ENCODE measurements at regions not wholly inside any gene's neighbourhood (a gene's known extent, or its start where the extent isn't known, plus 50 kb on each side); places are given as distances from the start of the nearest gene placed in this dataset.

DNA sequence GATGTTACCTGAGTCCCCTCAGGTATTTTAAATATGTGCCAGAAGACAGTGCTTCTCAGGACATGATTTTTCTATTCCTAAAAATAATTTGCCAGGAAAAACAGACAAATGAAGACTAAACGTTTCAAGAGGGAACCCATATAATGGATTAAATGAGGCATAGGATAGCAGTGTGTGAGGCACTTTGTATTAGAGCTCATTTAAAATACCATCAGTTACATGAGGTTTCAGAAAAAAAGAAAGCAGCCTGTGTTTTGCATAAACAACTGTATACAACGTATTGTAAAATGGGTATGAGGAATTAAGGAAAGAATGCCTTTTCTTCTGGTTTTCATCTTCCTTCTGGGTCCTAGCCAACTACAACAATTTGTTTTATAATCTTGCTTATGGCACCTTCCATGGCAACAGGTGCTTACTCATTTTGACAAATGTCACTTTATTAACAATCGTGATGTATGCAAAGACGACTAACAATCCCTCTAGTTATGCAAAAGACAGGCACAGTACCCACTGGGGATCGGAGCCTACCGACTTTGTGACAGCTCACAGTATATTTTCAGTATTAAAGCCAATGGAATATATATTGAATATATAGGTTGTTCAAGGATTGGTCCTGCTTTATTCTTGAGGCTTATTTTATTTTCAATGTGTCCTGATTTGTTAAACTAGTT is 231.6 kb upstream of the ZNF717 start:
- TF ChIP-seq CTCF (IDR thresholded peaks at IDR 0.05) (no peak), POLR2A (IDR thresholded peaks at IDR 0.05) (no peak)
